GM18507 (cell line): ENCODE measurements at regions not wholly inside any gene's neighbourhood (a gene's known extent, or its start where the extent isn't known, plus 50 kb on each side); places are given as distances from the start of the nearest gene placed in this dataset.
A peak's percentile ranks its signal among the peaks of the same experiment; 100 is the strongest.

Experiments used
- DNase-seq: peaks from one replicate; pipeline ENCODE4 v3.0.0; 2011; ENCODE audit warnings: low read depth; ENCODE audit not compliant: insufficient read length; ENCODE audit errors: extremely low spot score
- FAIRE-seq: peaks from 2 replicates; lab custom pipeline; 2011; peaks lifted over from hg19 to GRCh38; lab: Jason Lieb, UNC

DNA sequence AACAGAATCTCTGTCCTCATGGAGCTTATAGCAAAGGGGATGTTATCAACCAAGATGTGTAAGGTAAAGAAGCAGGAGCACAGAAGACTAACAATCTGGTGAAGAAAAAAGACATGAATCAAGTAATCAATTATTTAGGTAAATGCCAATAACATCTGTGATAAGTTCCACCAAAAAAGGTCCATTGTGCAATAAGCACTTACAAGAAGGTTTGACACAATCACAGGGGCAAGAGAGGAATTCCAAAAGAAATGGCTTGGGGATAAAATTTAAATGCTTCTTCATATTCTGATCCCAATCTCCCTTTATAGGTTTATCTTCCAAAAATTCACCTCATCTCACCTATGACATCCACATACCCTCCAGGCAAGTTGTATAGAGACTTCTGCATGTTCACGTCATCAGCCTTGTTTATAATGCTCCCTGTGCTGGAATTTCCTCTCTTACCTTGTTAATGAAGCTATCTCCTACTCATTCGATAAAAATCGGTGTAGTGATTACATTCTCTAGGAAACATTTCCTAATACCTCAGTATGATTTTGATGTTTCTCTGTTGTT, 53.6 kb upstream of the DPT start:
- FAIRE-seq (no peak), DNase-seq (no peak)

- DNase-seq (no peak), FAIRE-seq (no peak)
Observed at GRCh38 chr1:168783458-168784210, 54.6 kb upstream of the DPT start.

DNA sequence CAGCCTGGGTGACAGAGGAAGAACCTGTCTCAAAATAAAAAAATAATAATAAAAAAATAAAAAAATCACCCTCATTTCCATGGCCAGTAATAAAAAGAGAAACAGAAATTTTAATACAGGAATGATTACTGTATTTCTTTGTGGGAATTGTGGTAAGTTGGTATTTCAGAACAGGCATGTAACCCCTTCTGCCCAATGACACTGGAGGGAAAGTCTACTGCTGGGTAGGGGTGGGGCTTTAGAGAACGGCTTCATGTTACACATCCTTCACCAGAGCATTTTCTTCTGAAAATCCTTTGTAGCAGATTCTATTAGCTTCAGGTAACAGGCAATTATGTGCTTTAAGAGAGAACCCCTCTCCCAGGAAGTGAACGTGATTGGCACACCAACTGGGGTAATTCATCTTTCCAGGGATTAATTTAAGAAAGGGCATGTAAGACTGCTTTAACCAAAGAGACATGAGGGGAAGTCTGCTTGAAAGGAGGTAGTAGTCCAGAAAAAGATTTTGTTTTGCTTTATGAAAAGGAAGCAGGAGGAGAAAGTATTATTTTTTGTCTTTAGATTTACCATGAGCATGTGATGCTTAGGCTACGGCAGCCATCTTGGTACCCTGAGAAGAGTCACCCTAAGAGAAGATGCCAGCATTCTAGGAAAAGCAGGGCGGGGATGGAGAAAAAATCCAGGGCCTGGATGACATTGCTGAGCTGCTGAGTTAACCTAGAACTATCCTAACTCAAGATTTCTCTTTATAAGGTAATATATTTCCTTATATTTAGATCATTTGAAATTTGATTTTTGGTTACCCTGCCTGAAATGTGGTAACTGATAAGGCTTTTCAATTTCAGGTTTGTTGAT, 57.7 kb upstream of the DPT start:
- DNase-seq = no peak
- no peak for FAIRE-seq

- no peak for FAIRE-seq
Observed at GRCh38 chr1:168788258-168788657, 59.3 kb upstream of the DPT start.

GRCh38 chr1:168789501-168789900, 60.5 kb upstream of the DPT start:
- FAIRE-seq (no peak), DNase-seq (no peak)

More at GRCh38 chr1:168788258-168788657, 59.3 kb upstream of the DPT start:
- DNase-seq = no peak

GRCh38 chr1:168792142-168792541, 63.1 kb upstream of the DPT start:
- peak; percentile 44 for FAIRE-seq
- no peak for DNase-seq

DNA sequence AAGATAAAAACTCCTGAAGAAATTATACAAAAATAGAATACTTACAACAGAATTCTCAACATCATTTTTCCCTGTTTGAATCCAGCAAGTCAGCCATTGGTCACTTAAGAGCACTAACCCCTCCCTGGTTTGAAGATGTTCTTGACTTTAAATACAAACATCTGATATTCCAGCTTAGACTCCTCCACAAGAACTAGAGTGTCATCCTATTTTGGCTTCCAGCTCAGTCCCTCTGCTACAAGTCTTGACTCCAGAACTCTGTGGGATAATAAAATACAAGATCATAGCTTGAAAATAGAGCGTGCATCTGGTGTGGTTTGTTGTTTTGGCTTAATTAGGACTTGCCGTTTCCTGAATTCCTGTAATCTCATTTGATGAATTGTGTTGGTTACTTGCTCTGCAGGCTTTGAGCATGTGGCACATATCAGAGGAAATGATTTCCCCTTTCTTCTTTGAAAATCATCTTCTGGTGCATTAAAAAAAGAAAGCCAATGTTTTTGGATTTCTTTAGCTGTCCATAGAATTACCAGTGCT, 63.7 kb upstream of the DPT start:
- DNase-seq (no peak), FAIRE-seq (no peak)

DNA sequence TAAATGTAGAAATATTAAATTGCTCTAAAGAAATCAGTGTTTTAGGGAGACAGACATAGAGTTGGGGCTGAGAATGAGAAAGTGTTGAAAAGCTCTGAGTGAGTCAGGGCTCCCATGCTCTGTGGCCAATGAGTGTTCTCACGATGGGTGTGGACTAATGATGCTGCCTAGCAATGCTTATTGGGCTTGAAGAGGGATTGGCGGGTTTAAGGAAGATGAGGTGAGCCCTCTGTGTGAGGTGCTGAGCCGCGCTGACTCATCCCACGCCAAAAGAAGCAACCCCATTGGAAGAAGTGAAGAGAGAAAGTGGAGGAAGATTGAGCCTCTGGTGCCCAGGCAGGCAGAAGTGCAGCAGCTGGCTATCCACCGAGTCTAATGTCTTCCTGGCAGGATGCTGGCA, 65.1 kb upstream of the DPT start:
- FAIRE-seq (no peak), DNase-seq (no peak)

GRCh38 chr1:168795681-168796080, 66.7 kb upstream of the DPT start:
- no peak for DNase-seq
- no peak for FAIRE-seq

- no peak for DNase-seq
- FAIRE-seq = no peak
Observed at GRCh38 chr1:168799927-168800605, 71.1 kb upstream of the DPT start.

- DNase-seq (no peak), FAIRE-seq (no peak)
Observed at GRCh38 chr1:168801032-168801745, 72.2 kb upstream of the DPT start.

DNA sequence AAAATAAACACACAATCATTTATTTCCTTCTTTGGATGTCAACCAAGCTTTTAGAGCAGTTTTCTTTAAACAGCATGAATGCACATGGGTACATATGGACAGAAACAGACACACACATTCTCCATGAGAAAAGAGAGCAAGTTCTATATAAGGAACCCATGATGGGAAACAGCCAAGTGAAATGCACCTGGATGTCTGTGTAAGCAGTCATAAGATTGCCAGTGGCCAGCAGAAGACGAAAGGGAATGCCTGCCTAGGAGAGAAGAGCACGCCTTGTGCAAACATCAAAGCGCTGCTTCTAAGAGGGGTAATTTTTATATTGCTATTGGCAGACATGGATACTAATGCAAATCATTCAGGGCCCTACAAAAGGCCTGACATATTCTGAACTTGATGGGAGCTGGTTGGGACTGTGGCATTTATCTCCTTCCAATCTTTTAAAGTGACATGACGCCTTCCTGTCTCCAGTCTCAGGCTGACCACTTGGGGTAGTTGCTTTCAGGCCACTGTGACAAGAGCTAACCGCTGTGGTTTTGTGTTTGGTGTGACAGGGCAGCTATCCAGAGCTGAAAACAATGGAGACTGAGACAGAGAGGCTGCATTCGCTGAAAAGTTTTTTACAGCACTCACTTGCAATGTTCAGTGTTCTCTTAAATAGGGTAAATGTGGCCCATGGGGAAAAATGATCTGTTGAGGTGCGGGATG, 75.0 kb upstream of the DPT start:
- no peak for FAIRE-seq

GRCh38 chr1:168806952-168807351, 77.9 kb upstream of the DPT start:
- FAIRE-seq = no peak

More for the DNA sequence above, 75.0 kb upstream of the DPT start:
- no peak for DNase-seq

GRCh38 chr1:168811176-168811575, 82.2 kb upstream of the DPT start:
- DNase-seq (no peak), FAIRE-seq (no peak)

More at GRCh38 chr1:168806952-168807351, 77.9 kb upstream of the DPT start:
- DNase-seq = no peak

- FAIRE-seq (no peak), DNase-seq (no peak)
Observed at GRCh38 chr1:168819668-168820067, 90.7 kb upstream of the DPT start.

GRCh38 chr1:168821434-168821833, 92.4 kb upstream of the DPT start:
- FAIRE-seq (no peak), DNase-seq (no peak)

GRCh38 chr1:168822911-168823310, 93.9 kb upstream of the DPT start:
- DNase-seq (no peak), FAIRE-seq (no peak)

GRCh38 chr1:168823988-168824387, 95.0 kb upstream of the DPT start:
- no peak for DNase-seq
- no peak for FAIRE-seq
